WTC11 (cell line): ENCODE measurements at regions not wholly inside any gene's neighbourhood (a gene's known extent, or its start where the extent isn't known, plus 50 kb on each side); places are given as distances from the start of the nearest gene placed in this dataset.

Source experiments
- ATAC-seq: fragments of 200-7000 bp; cut with Tn5 transposase; 2 replicates; pipeline ENCODE4 v1.10.0; 2021; ENCODE audit warnings: mild to moderate bottlenecking, moderate library complexity
- CTCF ChIA-PET: fragments of 300-600 bp; sonication (Branson Sonifier 250); formaldehyde crosslinking; loops from one replicate; lab custom pipeline; 2021; ENCODE audit warnings: antibody characterized with exemption; lab: Charles Lee
- POLR2A ChIA-PET: fragments of 350-600 bp; sonication (Branson Sonifier 250); formaldehyde crosslinking; loops from one replicate; lab custom pipeline; 2021; ENCODE audit warnings: antibody characterized with exemption; lab: Charles Lee
- DNase-seq: peaks from one replicate; pipeline ENCODE4 v3.0.0; 2021; ENCODE audit warnings: low spot score
- H3K27ac Mint-ChIP-seq: 2 replicates; pipeline ENCODE4 v1.8.0; 2021; ENCODE audit warnings: mixed read lengths
- H3K27me3 Mint-ChIP-seq: 2 replicates; pipeline ENCODE4 v1.8.0; 2021; ENCODE audit warnings: low read depth, mild to moderate bottlenecking, moderate library complexity, mixed read lengths
- H3K36me3 Mint-ChIP-seq: 2 replicates; pipeline ENCODE4 v1.8.0; 2021; ENCODE audit warnings: mixed read lengths
- H3K4me1 Mint-ChIP-seq: 2 replicates; pipeline ENCODE4 v1.8.0; 2022; ENCODE audit warnings: mixed read lengths
- H3K4me3 Mint-ChIP-seq: 2 replicates; pipeline ENCODE4 v1.8.0; 2021; ENCODE audit warnings: mild to moderate bottlenecking, moderate library complexity, mixed read lengths
- H3K9me3 Mint-ChIP-seq: 2 replicates; pipeline ENCODE4 v1.8.0; 2021; ENCODE audit warnings: mixed read lengths
- CREB1 ChIP-seq: sonication (generic); formaldehyde crosslinking; IDR thresholded peaks from 2 replicates; pipeline ENCODE4 v1.8.0; 2023; ENCODE audit warnings: mild to moderate bottlenecking, missing genetic modification reagents
- ELF4 ChIP-seq: sonication (generic); formaldehyde crosslinking; IDR thresholded peaks from 2 replicates; pipeline ENCODE4 v1.8.1; 2022; ENCODE audit warnings: low read depth, mild to moderate bottlenecking, moderate library complexity, missing genetic modification reagents
- ESRRA ChIP-seq: sonication (generic); formaldehyde crosslinking; IDR thresholded peaks from 2 replicates; pipeline ENCODE4 v1.8.1; 2022; ENCODE audit warnings: mild to moderate bottlenecking, missing genetic modification reagents, borderline replicate concordance
- KAT7 ChIP-seq: sonication (generic); formaldehyde crosslinking; IDR thresholded peaks from 2 replicates; pipeline ENCODE4 v1.8.1; 2023; ENCODE audit warnings: missing genetic modification reagents, mild to moderate bottlenecking, borderline replicate concordance
- NFATC4 ChIP-seq: fragments of 250-450 bp; sonication (Bioruptor Pico); IDR thresholded peaks from 2 replicates; pipeline ENCODE4 v1.9.0; 2021; ENCODE audit warnings: mild to moderate bottlenecking
- ZNF263 ChIP-seq: sonication (generic); formaldehyde crosslinking; IDR thresholded peaks from 2 replicates; pipeline ENCODE4 v1.8.1; 2022; ENCODE audit warnings: low read depth, mild to moderate bottlenecking, moderate library complexity, missing genetic modification reagents
- ZNF317 ChIP-seq: sonication (generic); formaldehyde crosslinking; IDR thresholded peaks from 2 replicates; pipeline ENCODE4 v1.8.1; 2023; ENCODE audit warnings: low read depth, mild to moderate bottlenecking, moderate library complexity, missing genetic modification reagents, borderline replicate concordance
- ZNF416 ChIP-seq: fragments of 250-450 bp; sonication (Bioruptor Pico); IDR thresholded peaks from 2 replicates; pipeline ENCODE4 v1.9.0; 2021; ENCODE audit warnings: mild to moderate bottlenecking, inconsistent platforms
- TF ChIP-seq, protein P1 (sequence below): sonication (generic); formaldehyde crosslinking; IDR thresholded peaks from 2 replicates; pipeline ENCODE4 v1.8.1; 2023; ENCODE audit warnings: mild to moderate bottlenecking, missing genetic modification reagents
- TF ChIP-seq, protein P2 (sequence below): sonication (generic); formaldehyde crosslinking; IDR thresholded peaks from 2 replicates; pipeline ENCODE4 v1.8.0; 2022; ENCODE audit warnings: mild to moderate bottlenecking, missing genetic modification reagents
- TF ChIP-seq, protein P3 (sequence below): sonication (generic); formaldehyde crosslinking; IDR thresholded peaks from 2 replicates; pipeline ENCODE4 v1.8.1; 2023; ENCODE audit warnings: mild to moderate bottlenecking, missing genetic modification reagents, moderate library complexity
- TF ChIP-seq, protein P4 (sequence below): sonication (generic); formaldehyde crosslinking; IDR thresholded peaks from 2 replicates; pipeline ENCODE4 v1.8.1; 2022; ENCODE audit warnings: low read depth, mild to moderate bottlenecking, moderate library complexity, missing genetic modification reagents, borderline replicate concordance
- TF ChIP-seq, protein P5 (sequence below): fragments of 250-450 bp; sonication (Bioruptor Pico); IDR thresholded peaks from 2 replicates; pipeline ENCODE4 v1.9.0; 2021; ENCODE audit warnings: mild to moderate bottlenecking, borderline replicate concordance
- TF ChIP-seq, protein P6 (sequence below): fragments of 250-450 bp; sonication (Bioruptor Pico); IDR thresholded peaks from 2 replicates; pipeline ENCODE4 v1.9.0; 2021; ENCODE audit warnings: mild to moderate bottlenecking
- TF ChIP-seq, protein P7 (sequence below): fragments of 250-450 bp; sonication (Bioruptor Pico); conservative IDR thresholded peaks from 2 replicates; pipeline ENCODE4 v1.9.0; 2021; ENCODE audit warnings: mild to moderate bottlenecking
- TF ChIP-seq, protein P8 (sequence below): fragments of 250-450 bp; sonication (Bioruptor Pico); IDR thresholded peaks from 2 replicates; pipeline ENCODE4 v2.1.2; 2022; ENCODE audit warnings: mild to moderate bottlenecking, moderate library complexity
- TF ChIP-seq, protein P9 (sequence below): sonication (generic); formaldehyde crosslinking; conservative IDR thresholded peaks from 2 replicates; pipeline ENCODE4 v1.8.1; 2022; ENCODE audit warnings: mild to moderate bottlenecking, missing genetic modification reagents

DNA sequence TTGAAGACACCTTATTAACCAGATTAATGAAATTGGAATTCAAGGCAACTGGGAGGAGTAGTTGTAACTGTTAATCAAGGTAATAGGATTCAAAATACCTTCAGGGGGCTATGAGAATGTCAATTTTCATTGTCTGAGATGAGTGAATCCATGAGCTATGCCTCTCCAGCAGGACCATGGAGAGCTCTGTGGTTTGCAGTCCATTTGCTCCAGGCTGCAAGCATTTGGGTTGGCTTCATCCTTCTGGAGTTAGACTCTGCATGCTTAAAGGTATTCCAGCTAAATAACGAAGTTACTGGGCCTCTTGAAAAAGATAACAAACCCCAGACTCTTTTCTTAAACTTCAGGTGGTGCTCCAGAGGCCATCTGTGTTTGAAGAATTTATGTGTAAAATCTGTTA lies 207.1 kb upstream of the SLC8A1 start:
- DNase-seq (peak; percentile 31), ATAC-seq (peak; percentile 70)
- Mint-ChIP-seq H3K27ac (no peak overlapping the region), H3K4me1 (no peaks in the 10 kb centered on the region), H3K36me3 (no peaks in the 10 kb centered on the region), H3K9me3 (no peaks in the 10 kb centered on the region), H3K4me3 (no peak overlapping the region), H3K27me3 (no peaks in the 10 kb centered on the region)
- ChIA-PET CTCF (no interaction called here), POLR2A (no interaction called here)
- TF ChIP-seq, protein P1, sequence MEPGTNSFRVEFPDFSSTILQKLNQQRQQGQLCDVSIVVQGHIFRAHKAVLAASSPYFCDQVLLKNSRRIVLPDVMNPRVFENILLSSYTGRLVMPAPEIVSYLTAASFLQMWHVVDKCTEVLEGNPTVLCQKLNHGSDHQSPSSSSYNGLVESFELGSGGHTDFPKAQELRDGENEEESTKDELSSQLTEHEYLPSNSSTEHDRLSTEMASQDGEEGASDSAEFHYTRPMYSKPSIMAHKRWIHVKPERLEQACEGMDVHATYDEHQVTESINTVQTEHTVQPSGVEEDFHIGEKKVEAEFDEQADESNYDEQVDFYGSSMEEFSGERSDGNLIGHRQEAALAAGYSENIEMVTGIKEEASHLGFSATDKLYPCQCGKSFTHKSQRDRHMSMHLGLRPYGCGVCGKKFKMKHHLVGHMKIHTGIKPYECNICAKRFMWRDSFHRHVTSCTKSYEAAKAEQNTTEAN (CRISPR knock-in tag): no peak
- TF ChIP-seq ZNF263 (CRISPR knock-in tag): no peak
- TF ChIP-seq KAT7 (CRISPR knock-in tag): no peak
- TF ChIP-seq, protein P2, sequence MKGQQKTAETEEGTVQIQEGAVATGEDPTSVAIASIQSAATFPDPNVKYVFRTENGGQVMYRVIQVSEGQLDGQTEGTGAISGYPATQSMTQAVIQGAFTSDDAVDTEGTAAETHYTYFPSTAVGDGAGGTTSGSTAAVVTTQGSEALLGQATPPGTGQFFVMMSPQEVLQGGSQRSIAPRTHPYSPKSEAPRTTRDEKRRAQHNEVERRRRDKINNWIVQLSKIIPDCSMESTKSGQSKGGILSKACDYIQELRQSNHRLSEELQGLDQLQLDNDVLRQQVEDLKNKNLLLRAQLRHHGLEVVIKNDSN: no peak
- TF ChIP-seq ZNF317 (CRISPR knock-in tag): no peak
- TF ChIP-seq, protein P3, sequence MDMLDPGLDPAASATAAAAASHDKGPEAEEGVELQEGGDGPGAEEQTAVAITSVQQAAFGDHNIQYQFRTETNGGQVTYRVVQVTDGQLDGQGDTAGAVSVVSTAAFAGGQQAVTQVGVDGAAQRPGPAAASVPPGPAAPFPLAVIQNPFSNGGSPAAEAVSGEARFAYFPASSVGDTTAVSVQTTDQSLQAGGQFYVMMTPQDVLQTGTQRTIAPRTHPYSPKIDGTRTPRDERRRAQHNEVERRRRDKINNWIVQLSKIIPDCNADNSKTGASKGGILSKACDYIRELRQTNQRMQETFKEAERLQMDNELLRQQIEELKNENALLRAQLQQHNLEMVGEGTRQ (CRISPR knock-in tag): no peak
- TF ChIP-seq ZNF416 (CRISPR knock-in tag): no peak
- TF ChIP-seq CREB1 (CRISPR knock-in tag): no peak
- TF ChIP-seq, protein P4, sequence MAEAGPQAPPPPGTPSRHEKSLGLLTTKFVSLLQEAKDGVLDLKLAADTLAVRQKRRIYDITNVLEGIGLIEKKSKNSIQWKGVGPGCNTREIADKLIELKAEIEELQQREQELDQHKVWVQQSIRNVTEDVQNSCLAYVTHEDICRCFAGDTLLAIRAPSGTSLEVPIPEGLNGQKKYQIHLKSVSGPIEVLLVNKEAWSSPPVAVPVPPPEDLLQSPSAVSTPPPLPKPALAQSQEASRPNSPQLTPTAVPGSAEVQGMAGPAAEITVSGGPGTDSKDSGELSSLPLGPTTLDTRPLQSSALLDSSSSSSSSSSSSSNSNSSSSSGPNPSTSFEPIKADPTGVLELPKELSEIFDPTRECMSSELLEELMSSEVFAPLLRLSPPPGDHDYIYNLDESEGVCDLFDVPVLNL: no peak

DNA sequence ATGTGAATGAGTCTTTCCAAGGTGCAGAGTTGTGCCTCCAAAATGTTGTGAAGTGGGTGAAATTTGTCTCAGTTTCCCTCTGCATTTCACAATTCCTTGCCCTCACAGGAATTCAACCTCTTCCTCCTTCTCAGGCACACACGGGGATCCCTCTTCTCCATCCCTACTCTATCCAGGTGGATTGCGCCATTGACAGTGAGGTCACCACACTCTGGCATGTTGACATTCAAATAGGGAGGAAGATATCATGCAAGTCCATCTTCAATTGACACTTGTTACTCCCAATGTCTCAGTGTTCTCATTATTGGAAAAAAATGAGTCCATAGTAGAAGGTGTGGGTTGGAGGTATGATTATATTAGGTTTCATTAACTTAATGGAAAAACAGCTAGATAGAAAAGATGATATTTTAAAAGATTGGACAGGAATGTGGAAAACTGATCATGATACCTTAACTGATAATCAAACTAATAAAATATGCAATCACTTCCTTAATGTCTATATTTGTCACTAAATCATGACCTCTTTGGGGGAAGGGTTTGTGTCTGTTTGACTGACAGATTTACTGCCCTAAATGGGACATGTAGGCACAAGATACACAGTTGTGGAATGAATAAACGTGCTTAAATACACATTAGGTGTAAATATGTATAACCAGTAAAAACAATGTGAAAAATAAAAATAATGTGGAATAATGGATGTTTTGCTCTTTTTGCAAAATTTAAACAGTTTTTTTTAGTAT lies 213.8 kb upstream of the SLC8A1 start:
- POLR2A ChIA-PET: no interaction called here
- no peak for DNase-seq
- H3K27ac Mint-ChIP-seq: no peak overlapping the region

More for the DNA sequence above, 213.8 kb upstream of the SLC8A1 start:
- Mint-ChIP-seq H3K4me3 (no peak overlapping the region), H3K9me3 (no peaks in the 10 kb centered on the region), H3K27me3 (no peaks in the 10 kb centered on the region), H3K4me1 (no peaks in the 10 kb centered on the region), H3K36me3 (no peaks in the 10 kb centered on the region)
- CTCF ChIA-PET: no interaction called here
- no peak for TF ChIP-seq NFATC4
- TF ChIP-seq, protein P5, sequence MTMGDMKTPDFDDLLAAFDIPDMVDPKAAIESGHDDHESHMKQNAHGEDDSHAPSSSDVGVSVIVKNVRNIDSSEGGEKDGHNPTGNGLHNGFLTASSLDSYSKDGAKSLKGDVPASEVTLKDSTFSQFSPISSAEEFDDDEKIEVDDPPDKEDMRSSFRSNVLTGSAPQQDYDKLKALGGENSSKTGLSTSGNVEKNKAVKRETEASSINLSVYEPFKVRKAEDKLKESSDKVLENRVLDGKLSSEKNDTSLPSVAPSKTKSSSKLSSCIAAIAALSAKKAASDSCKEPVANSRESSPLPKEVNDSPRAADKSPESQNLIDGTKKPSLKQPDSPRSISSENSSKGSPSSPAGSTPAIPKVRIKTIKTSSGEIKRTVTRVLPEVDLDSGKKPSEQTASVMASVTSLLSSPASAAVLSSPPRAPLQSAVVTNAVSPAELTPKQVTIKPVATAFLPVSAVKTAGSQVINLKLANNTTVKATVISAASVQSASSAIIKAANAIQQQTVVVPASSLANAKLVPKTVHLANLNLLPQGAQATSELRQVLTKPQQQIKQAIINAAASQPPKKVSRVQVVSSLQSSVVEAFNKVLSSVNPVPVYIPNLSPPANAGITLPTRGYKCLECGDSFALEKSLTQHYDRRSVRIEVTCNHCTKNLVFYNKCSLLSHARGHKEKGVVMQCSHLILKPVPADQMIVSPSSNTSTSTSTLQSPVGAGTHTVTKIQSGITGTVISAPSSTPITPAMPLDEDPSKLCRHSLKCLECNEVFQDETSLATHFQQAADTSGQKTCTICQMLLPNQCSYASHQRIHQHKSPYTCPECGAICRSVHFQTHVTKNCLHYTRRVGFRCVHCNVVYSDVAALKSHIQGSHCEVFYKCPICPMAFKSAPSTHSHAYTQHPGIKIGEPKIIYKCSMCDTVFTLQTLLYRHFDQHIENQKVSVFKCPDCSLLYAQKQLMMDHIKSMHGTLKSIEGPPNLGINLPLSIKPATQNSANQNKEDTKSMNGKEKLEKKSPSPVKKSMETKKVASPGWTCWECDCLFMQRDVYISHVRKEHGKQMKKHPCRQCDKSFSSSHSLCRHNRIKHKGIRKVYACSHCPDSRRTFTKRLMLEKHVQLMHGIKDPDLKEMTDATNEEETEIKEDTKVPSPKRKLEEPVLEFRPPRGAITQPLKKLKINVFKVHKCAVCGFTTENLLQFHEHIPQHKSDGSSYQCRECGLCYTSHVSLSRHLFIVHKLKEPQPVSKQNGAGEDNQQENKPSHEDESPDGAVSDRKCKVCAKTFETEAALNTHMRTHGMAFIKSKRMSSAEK: no peak
- TF ChIP-seq, protein P6, sequence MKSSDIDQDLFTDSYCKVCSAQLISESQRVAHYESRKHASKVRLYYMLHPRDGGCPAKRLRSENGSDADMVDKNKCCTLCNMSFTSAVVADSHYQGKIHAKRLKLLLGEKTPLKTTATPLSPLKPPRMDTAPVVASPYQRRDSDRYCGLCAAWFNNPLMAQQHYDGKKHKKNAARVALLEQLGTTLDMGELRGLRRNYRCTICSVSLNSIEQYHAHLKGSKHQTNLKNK: no peak
- TF ChIP-seq, protein P7, sequence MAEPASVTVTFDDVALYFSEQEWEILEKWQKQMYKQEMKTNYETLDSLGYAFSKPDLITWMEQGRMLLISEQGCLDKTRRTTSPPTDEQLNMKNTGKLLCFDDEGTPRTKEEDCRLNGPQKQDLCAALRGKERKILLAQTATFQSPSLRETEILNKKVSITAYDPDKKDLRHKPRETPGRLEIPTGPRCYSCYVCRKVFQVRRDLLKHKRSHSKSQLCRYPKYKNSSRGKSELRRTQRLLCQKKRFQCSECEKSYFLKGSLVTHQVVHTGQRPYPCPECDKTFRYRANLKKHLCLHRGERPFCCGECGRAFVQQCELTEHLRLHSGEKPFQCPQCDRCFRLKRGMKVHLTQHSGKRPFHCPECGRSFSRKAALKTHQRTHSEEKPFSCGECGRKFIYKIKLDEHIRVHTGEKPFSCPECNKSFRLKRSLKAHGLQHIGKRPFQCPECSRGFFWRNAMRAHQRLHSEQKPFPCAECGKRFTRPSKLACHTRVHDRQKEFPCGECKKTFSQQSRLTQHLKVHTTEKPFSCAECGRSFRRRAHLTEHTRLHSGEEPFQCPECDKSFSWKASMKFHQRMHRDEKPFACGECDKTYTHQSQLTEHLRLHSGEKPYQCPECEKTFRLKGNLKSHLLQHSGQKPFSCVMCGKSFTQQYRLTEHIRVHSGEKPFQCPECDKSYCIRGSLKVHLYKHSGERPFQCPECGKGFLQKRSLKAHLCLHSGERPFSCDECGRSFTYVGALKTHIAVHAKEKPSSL (CRISPR knock-in tag): no peak
- TF ChIP-seq ESRRA: no peak
- no peak for TF ChIP-seq ELF4 (CRISPR knock-in tag)
- TF ChIP-seq, protein P8, sequence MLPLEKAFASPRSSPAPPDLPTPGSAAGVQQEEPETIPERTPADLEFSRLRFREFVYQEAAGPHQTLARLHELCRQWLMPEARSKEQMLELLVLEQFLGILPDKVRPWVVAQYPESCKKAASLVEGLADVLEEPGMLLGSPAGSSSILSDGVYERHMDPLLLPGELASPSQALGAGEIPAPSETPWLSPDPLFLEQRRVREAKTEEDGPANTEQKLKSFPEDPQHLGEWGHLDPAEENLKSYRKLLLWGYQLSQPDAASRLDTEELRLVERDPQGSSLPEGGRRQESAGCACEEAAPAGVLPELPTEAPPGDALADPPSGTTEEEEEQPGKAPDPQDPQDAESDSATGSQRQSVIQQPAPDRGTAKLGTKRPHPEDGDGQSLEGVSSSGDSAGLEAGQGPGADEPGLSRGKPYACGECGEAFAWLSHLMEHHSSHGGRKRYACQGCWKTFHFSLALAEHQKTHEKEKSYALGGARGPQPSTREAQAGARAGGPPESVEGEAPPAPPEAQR (CRISPR knock-in tag): no peak
- TF ChIP-seq, protein P9, sequence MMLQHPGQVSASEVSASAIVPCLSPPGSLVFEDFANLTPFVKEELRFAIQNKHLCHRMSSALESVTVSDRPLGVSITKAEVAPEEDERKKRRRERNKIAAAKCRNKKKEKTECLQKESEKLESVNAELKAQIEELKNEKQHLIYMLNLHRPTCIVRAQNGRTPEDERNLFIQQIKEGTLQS (CRISPR knock-in tag): no peak
- no peak for ATAC-seq
